ENCODE measurements at regions not wholly inside any gene's neighbourhood (a gene's known extent, or its start where the extent isn't known, plus 50 kb on each side); places are given as distances from the start of the nearest gene placed in this dataset.
A peak's percentile ranks its signal among the peaks of the same experiment; 100 is the strongest.

- Histone ChIP-seq H3K4me1 (ENCODE audit: insufficient read depth, low read length, severe bottlenecking) (peaks cover 6% of the 10 kb centered on the region), H3K9me2 (ENCODE audit: low read depth, low read length) (no peaks in the 10 kb centered on the region), H3K9me3 (ENCODE audit: low read length) (no peaks in the 10 kb centered on the region), H3K9ac (ENCODE audit: low read length) (no peak overlapping the region), H3K4me2 (ENCODE audit: low read length) (no peak overlapping the region), H2AFZ (ENCODE audit: low read length) (no peak overlapping the region), H3K27ac (ENCODE audit: low read depth, low read length, poor library complexity, severe bottlenecking) (no peak overlapping the region), H3K27me3 (ENCODE audit: insufficient read depth, low read length) (no peaks in the 10 kb centered on the region), H3F3A (ENCODE audit: insufficient read depth, low read length) (no peaks in the 10 kb centered on the region), H3K4me3 (ENCODE audit: low read depth, low read length, poor library complexity, severe bottlenecking) (no peak overlapping the region), H3K36me3 (ENCODE audit: insufficient read depth, low read length) (no peaks in the 10 kb centered on the region), H4K20me1 (ENCODE audit: insufficient read depth, low read length) (no peaks in the 10 kb centered on the region), H3K79me2 (ENCODE audit: insufficient read depth, low read length) (no peaks in the 10 kb centered on the region)
- TF ChIP-seq CTCF (IDR thresholded peaks at IDR 0.05; ENCODE audit: low read length) (no peak), EZH2 (IDR thresholded peaks at IDR 0.05; ENCODE audit: borderline replicate concordance, low read length) (no peak)
Observed at GRCh38 chr3:163936543-163936942, 1141.8 kb downstream of the SI start.

DNA sequence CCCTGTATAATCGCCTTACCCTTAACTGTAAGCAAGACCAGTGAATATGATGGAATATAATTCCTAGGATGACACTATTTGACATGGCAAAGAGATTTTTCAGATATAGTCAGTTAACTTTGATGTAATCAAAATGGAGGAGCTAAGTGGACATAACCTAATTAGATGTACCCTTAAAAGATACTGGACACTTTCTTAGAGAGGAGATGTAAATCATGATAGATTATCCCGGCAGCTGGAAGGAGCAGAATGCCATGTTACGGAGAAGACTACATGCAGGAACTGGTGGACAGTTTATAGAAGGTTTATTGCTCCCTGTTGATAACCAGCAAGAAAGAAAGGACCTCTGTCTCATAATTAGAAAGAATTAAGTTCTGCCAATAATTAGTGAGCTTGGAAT, 1142.9 kb downstream of the SI start:
- Histone ChIP-seq H2AFZ (ENCODE audit: low read length) (no peak overlapping the region), H3K27ac (ENCODE audit: low read depth, low read length, poor library complexity, severe bottlenecking) (no peak overlapping the region), H3K79me2 (ENCODE audit: insufficient read depth, low read length) (no peaks in the 10 kb centered on the region), H3K4me1 (ENCODE audit: insufficient read depth, low read length, severe bottlenecking) (peaks cover 6% of the 10 kb centered on the region), H3K9ac (ENCODE audit: low read length) (no peak overlapping the region), H3K4me3 (ENCODE audit: low read depth, low read length, poor library complexity, severe bottlenecking) (no peak overlapping the region), H3K9me3 (ENCODE audit: low read length) (no peaks in the 10 kb centered on the region), H3K36me3 (ENCODE audit: insufficient read depth, low read length) (no peaks in the 10 kb centered on the region), H4K20me1 (ENCODE audit: insufficient read depth, low read length) (no peaks in the 10 kb centered on the region), H3K4me2 (ENCODE audit: low read length) (no peak overlapping the region), H3K9me2 (ENCODE audit: low read depth, low read length) (no peaks in the 10 kb centered on the region), H3F3A (ENCODE audit: insufficient read depth, low read length) (no peaks in the 10 kb centered on the region), H3K27me3 (ENCODE audit: insufficient read depth, low read length) (no peaks in the 10 kb centered on the region)
- TF ChIP-seq CTCF (IDR thresholded peaks at IDR 0.05; ENCODE audit: low read length) (no peak), EZH2 (IDR thresholded peaks at IDR 0.05; ENCODE audit: borderline replicate concordance, low read length) (no peak)

DNA sequence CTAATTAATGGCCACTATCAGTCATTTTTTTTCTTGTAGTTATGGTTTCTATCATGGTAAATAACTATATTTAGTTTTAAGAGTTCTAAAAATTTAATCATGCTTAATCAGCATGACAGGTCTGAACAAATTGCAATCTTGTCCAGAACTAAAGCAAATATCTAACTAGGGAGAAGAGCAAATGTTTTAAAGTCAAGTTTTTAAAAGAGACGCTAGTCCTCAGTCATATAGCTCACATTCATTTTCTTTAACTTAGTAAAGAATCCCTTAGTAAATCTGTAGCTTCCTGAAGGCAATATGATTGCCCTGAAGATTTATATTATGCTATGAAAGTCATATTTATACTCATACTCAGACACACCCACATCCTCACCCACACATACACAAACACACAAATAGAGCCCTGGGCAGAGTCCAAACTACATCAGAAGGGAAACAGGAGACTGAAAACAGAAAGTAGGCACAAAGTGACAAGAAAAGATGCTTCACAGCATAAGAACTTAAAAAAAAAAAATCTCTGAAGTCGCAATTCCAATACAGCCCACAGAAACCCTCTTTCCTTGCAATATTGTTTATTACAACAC, 1149.1 kb downstream of the SI start:
- no peak for TF ChIP-seq EZH2 (IDR thresholded peaks at IDR 0.05; ENCODE audit: borderline replicate concordance, low read length)
- no peak for TF ChIP-seq CTCF (IDR thresholded peaks at IDR 0.05; ENCODE audit: low read length)
- no peak overlapping the region for H3K4me3 ChIP-seq (ENCODE audit: low read depth, low read length, poor library complexity, severe bottlenecking)
- no peaks in the 10 kb centered on the region for H3K27me3 ChIP-seq (ENCODE audit: insufficient read depth, low read length)
- peaks cover 48% of the 10 kb centered on the region for H3K4me1 ChIP-seq (ENCODE audit: insufficient read depth, low read length, severe bottlenecking)
- no peaks in the 10 kb centered on the region for H3F3A ChIP-seq (ENCODE audit: insufficient read depth, low read length)
- no peaks in the 10 kb centered on the region for H4K20me1 ChIP-seq (ENCODE audit: insufficient read depth, low read length)
- H3K9me2 ChIP-seq (ENCODE audit: low read depth, low read length) = no peaks in the 10 kb centered on the region
- H3K27ac ChIP-seq (ENCODE audit: low read depth, low read length, poor library complexity, severe bottlenecking) = no peak overlapping the region
- no peaks in the 10 kb centered on the region for H3K36me3 ChIP-seq (ENCODE audit: insufficient read depth, low read length)
- H3K9ac ChIP-seq (ENCODE audit: low read length) = no peak overlapping the region
- no peaks in the 10 kb centered on the region for H3K9me3 ChIP-seq (ENCODE audit: low read length)
- no peak overlapping the region for H3K4me2 ChIP-seq (ENCODE audit: low read length)
- peak overlapping the region; percentile 12; the same call in 1 of the 2 replicates for H2AFZ ChIP-seq (ENCODE audit: low read length)
- no peaks in the 10 kb centered on the region for H3K79me2 ChIP-seq (ENCODE audit: insufficient read depth, low read length)
